Epithelial cell of prostate (primary cell): ENCODE measurements at regions not wholly inside any gene's neighbourhood (a gene's known extent, or its start where the extent isn't known, plus 50 kb on each side); places are given as distances from the start of the nearest gene placed in this dataset.
A peak's percentile ranks its signal among the peaks of the same experiment; 100 is the strongest.

Source experiments
- DNase-seq: peaks from one replicate; pipeline ENCODE4 v3.0.0-alpha.2; 2011; ENCODE audit warnings: low read depth, low spot score
- H3K27ac ChIP-seq: fragments of 450-650 bp; 2 replicates; pipeline ENCODE4 v1.5.1; 2017; ENCODE audit warnings: mild to moderate bottlenecking

DNA sequence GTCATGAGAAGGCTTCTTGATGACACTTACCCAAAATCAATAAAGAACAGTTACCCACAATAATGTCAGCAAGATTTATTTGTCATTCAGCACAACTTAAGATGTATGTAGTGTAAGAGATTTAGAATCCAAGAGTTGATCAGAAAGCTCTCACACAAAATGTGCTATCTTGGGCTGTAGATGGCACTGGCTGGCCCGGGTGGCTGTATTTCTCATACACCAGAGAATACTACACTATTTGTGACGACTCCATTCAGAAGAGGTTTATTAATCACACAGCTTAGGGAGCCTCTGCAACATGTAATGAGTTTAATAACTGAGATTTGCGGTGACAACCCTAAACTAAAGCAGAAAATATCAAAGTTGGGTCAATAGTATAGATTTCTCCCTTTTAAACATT, 530.4 kb upstream of the KLHL29 start:
- no peak overlapping the region for H3K27ac ChIP-seq
- DNase-seq: no peak

DNA sequence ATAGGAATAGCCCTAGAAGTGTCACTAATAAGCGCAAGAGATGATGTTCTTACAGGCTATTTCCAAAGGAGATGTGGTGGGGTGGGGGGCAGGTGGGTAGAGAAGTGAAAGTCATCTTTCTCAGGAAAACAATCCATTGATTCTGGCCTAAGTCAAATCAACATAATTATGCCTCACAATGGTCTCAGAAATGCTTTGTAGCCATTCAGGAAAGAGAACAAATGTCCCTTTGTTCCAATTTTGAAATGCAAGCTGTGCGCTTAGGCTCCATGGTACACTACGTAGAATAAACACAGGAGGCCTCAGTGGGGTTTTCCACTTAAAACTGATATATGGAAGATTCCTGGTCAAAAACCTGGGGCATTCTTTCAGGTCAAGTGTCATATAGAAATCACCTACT, 529.9 kb upstream of the KLHL29 start:
- no peak overlapping the region for H3K27ac ChIP-seq
- DNase-seq: no peak

DNA sequence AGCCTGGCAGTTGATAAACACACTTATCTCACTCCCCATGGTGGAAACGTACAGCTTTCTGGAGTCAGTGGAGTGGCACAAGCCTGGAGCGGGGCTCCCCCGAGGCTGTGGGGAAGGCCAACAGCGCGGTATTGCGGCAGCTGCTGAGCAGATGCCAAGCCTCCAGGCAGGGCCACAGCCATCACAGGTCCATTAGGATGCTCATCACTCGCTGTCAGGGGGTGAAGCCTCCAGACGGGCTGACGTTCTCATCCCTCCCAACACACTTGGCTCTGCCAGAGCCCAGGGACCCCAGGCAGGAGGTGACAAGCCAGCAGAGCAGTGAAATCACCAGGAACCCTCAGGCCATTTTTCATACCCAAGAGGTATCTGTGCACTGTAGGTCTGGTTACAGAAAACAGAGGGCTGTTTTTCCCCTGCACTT, 529.2 kb upstream of the KLHL29 start:
- no peak for DNase-seq
- no peak overlapping the region for H3K27ac ChIP-seq

DNA sequence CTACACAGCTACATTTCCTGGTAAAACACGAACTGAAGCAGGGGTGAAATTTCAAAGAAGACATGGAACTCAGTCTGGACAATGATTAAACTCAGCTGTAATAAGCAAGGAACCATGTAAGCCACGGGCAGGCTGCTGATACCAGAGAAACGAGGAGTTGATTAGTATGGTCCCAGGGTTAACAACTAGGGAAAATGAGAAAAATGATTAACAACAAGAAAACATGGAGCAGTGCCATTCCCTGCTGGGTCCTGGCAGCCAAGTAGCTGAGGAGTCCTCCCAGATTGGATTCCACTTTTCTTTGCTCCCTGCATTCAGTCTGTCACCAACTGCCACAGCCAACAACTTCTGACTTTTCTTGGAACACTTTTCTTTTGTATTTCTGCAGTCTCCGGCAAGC, 517.0 kb upstream of the KLHL29 start:
- no peak for DNase-seq

DNA sequence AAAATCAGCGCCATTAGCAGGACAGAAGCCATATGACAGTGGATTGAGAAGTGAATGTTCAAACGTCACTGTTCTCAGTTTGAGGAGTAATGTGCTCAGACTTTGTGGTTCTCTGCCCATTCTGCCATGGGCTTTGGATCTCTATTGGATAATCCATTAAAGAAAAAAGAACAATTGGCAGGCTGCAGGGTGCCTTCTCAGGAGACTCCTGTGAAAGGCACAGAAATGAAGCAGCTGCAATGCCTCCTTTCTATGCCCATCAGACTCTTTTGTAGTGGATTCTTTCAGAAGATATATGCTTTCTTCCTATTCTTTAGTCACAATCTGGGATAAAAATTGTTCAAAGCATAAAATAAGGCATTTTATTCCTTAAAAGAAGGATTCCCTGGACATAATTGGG, 506.9 kb upstream of the KLHL29 start:
- no peak for DNase-seq

More for the DNA sequence above, 517.0 kb upstream of the KLHL29 start:
- H3K27ac ChIP-seq: no peak overlapping the region

DNA sequence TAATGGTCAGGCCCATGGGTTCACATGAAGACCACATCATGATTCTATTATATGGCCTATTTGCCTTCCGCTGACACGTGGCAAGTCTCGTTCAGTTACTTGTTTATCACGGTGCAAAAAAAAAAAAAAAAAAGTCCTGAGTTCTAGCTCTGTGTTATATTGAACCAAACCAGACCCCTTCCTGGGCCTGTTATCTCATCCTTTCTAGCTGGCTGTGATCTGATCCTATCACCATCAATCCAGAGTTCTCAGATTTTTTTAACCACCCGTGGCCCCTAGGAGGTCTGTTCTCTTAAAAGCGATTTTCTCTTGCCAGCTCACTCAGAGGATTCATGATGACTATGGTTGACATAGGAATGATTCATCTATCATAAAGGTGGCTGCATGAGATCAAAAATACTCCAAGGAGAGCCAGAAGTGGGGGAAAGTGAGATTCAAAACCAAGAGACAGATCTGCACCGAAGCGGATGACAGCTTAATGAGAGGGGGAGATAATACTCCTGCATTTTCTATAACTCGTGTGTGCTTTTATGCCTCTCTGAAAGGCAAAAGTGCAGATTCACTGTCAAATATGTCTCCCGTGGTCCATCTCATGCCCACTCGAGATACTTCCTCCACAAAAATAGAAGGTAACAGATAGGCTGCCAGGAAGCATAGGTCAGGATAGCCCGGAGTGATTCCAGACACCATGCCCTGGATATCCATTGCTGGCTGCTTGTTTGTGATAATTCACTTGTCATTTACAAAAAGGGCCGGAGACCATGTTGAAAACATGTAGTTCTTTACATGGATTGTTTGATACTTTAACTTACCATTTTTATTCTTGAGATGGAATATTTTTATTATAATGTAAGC, 505.7 kb upstream of the KLHL29 start:
- DNase-seq: no peak

More for the DNA sequence above, 506.9 kb upstream of the KLHL29 start:
- no peak overlapping the region for H3K27ac ChIP-seq

DNA sequence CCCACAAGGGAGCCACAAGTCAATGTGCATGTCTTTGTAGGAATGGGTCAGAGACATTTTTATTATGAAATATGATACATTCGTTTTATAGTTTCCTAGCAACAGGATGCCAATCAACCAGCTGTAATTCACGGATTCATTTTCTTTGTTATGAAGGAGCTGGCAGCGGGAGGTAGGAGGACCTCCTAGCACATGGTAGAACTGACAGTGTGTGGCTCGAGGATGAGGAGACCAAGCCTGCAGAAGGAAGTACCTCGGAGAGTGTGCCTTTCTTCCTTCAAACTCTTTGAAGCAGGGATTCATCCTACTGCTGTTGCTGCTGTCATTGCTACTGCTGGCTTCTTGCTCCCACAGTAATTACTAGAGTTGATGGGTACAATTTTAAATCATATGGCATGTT, 504.8 kb upstream of the KLHL29 start:
- no peak for DNase-seq
- no peak overlapping the region for H3K27ac ChIP-seq

More for the DNA sequence above, 505.7 kb upstream of the KLHL29 start:
- no peak overlapping the region for H3K27ac ChIP-seq

DNA sequence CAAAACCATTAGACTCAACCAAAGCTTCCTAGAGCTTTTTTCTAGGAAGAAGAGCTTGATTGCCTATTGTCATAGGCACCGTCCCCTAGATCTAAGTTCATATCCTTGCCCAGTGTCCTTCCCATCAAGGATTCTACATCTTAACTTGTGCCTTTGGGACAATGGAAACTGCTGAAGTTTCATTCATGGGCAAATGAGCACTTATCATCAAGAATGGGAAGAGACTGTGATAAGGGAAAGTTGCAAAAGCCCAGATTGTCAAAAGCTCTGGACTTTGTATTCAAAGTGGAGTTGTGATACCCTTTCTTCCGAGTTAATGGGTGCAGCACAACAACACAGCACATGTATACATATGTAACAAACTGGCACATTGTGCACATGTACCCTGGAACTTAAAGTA, 503.0 kb upstream of the KLHL29 start:
- no peak for DNase-seq
- no peak overlapping the region for H3K27ac ChIP-seq

DNA sequence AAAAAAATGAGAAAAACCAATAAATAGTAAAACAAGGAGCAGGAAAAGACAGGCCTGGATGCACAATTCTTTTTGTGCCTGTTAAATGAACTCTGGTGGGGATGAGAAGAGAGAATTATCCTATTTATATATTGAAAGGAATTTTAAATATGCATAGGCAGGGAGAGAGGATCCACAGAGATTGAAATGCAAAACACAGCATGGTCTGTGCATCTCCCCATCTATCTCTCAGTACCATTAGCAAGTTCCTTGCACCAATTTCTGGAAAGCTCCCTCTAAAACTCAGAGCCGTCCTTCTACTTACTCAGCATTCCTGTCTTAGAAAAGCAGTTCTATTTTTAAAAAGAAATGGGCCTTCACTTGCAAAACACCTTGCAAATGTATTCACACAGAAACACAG, 502.3 kb upstream of the KLHL29 start:
- DNase-seq: no peak
- no peak overlapping the region for H3K27ac ChIP-seq

DNA sequence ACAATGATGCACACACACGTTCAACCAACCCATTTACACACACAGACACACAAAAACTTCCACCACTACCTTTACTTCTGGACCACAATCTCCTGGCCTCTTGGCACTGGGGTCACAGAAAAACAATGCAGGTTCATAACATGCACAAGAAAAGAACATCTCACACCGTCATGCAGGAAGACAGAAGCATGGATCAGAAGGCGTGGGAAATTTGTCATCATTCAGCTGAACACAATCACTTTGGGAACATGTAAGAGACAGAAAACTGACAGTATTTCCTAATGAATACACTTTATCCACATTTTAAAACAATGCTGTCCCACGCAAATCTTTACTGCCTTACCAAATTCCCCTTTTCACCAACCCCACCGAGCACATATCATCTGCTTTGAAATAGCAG, 501.9 kb upstream of the KLHL29 start:
- no peak for DNase-seq
- no peak overlapping the region for H3K27ac ChIP-seq

DNA sequence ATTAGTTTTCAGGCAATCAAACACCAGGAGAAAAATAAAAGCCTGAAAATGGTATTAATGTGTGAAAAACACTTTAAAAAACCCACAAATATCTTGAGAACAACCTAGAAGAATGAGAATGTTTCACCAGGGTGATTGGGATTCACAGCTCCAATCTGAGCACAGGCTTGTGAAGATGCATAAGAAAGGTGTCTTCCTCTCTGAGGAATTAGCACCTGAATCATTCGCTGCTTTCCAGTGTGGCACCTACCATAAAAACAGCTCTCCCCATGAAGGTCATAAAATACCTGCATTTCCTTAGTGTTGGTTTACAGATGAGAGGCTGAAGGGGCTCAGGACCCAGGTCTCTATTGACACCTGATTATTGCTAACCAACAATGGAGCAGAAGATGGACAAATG, 499.7 kb upstream of the KLHL29 start:
- DNase-seq: no peak
- H3K27ac ChIP-seq: no peak overlapping the region

DNA sequence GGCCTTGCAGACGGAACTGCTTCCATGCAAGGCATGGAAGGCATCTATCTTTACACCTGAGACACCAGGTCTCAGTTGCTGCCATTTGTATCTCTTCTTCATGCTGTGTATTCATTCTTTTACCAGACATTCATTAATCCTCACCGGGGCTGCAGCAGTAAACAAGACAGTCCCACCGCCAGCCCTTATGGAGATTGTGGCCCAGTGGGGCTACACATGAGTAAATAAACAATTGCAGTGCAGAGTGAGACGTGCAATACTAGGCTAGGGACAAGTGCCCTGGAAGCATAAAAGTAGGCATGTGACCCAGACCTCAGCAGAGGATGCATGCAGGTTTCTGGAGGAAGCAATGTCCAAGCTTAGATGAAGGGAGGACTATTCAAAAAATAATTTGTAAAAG, 497.6 kb upstream of the KLHL29 start:
- no peak for DNase-seq
- H3K27ac ChIP-seq: no peak overlapping the region

DNA sequence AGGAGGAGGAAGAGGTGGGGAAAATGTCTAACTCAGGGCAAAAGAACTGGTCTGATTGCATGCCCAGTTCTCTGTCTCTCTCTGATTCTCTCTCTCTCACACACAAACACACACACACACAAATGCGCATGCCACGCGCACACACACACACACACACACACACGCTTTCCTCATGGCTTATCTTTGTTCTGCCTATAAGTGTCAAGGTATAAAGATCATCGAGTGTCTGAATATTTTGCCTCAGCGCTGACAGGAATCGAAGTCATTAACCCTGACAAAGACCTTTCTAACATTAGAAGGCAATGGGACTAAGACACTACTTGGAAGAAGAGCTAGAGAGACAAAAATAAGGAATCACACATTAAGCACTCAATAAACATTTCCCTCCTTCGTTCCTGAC, 497.1 kb upstream of the KLHL29 start:
- no peak for DNase-seq
- no peak overlapping the region for H3K27ac ChIP-seq

DNA sequence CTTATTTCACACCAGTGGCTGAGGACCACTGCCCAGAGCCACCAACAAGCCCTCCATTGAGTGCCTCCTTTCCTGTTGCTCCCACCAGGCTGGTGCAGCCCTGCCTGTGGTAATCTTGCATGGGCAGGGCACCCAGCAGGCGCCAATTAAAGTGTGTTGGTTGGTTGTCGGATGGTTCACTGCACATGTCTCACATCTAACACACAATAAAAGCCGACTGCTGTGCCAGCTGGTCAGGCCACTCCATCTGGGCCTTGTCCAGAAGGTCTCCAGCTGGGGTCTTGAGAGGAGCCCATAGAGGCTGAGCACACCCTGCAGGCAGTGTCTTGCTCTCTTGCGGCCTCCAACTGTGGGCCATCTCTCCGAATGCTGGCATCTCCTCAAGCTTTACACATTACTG, 494.8 kb upstream of the KLHL29 start:
- H3K27ac ChIP-seq: no peak overlapping the region

DNA sequence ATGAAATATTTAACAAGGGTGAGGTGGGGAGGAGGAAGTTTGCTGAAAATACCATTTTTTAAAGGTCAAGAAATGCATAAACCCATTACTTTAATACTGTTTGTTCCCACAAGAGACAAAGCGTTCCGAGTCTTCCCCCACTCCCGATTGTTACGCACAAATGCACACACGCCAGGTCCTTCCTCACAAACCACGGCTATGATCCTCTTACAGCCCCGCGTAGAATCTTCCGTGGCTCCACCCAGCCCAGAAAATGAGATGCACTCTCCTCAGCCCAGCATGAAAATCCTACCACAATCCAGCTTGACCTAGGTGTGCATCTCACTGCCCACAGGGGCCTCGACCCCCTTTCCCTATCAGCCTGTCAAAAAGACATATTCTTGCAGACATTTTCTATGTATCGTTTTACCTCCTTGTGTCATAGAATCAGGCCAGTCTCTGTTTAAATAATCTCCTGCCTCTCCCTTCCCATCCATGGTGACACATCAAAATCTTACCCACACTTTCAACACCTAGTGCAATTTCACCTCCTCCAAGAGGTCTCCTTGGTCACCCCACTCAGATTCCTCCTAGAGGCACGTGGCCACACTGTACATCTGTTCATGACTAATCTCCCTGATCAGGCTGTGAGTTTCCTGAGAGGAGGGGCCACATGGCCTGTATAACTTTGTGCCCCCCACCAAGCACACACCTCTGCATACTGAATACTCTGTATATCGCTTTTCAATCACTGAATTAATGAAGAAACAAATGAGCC, 491.0 kb upstream of the KLHL29 start:
- no peak overlapping the region for H3K27ac ChIP-seq

More for the DNA sequence above, 494.8 kb upstream of the KLHL29 start:
- DNase-seq: no peak

DNA sequence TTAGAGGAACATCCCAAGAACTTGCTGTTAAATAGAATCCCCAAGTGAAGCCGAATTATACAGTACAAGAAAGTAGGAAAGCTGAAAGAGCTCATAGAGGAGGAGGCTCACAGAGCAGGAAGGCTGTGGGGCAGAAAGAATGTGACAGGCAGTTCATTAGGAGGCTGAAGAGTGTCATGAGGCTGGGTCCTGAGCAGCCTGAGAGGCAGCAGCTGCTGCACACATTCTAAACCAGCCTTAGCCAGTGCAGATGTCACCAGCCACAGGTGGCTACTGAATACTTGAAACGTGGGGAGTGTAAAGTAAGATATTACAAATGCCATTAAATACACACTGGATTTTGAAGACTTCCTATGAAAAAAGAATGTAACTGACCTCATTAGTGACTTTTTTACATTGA, 490.2 kb upstream of the KLHL29 start:
- DNase-seq: no peak
- no peak overlapping the region for H3K27ac ChIP-seq

More for the DNA sequence above, 491.0 kb upstream of the KLHL29 start:
- no peak for DNase-seq

DNA sequence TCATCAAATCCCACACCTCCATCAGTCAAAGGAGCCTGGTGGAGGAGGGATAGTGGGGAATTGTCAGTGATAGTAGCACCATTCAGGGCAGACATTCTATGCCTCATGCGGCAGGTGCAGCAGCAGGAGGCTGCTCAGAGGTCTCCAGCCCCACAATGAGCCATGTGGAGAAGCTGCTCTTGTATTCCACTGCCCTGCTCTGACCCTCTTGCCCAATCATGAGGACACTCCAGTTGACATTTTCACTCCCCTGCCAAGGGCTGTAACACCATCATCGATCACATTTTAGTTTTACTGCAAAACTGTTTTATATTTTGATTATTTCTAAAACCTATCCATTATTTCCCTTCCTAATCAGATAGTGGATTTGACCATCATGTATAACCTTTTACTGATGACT, 487.6 kb upstream of the KLHL29 start:
- H3K27ac ChIP-seq: no peak overlapping the region
- DNase-seq: no peak

DNA sequence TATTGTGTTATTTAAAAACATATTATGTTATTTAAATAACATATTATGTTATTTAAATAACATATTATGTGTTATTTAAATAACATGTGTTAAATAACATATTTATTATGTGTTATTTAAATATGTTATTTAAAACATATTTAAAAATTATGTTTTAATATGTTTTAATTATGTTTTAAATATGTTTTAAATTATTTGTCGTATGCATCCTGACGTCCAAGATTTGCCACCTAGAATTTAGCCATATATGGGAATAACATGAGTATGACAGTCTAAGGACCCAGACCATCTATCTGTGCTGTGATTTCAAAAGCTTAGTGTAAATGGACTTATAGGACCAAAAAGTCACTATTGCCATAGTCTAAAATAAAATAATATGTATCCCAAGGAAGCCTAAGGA, 484.3 kb upstream of the KLHL29 start:
- no peak overlapping the region for H3K27ac ChIP-seq
- DNase-seq: no peak

DNA sequence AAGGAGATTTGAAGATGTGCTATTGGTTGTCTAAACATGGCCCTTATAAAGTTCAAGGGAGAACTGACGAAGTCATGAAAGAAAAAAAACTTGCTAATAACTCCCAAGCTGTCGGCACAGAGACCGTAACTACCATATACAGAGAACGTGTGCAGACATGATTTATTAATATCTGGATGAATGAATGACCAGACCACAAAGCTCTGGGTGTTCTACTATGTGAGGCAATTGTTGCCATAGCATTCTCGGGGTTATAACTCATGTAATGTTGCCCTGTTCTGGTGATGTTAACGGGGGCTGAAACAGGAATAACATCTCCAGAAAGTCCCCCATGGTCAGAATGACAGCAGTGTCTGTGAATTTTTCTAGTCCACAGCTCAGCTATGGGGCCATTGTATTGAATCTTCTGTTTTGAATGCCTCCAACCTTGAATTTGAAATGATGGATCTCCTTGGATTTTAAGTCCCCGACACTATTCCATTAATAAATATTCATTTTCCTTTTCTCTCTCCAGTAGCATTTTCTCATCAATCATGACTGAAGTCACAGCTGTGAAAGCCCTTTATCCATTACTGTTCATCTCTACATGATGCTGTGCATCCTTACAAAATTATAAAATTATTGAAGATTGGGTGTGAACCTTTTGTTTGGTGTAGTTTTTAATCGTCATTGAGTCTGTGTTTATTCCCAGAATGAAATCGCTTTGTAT, 483.4 kb upstream of the KLHL29 start:
- DNase-seq: peak; percentile 56
- no peak overlapping the region for H3K27ac ChIP-seq

DNA sequence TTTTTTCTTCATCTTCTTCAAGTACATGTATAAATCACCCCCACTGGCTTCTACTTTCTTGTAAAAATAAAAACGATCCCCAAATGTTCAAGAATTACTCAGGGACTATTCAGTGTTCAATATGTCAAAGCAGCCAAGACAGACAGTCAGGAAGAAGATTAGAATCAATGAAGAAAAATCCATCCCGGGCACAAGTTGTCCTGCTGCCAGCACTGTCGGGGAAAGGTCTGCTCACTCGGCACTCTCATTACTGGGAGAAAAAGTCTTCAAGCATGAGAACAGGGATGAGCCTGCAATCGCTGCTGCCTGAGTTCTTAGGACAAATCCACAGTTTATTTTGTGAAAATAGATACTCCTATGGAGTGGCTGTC, 482.8 kb upstream of the KLHL29 start:
- no peak overlapping the region for H3K27ac ChIP-seq
- no peak for DNase-seq

DNA sequence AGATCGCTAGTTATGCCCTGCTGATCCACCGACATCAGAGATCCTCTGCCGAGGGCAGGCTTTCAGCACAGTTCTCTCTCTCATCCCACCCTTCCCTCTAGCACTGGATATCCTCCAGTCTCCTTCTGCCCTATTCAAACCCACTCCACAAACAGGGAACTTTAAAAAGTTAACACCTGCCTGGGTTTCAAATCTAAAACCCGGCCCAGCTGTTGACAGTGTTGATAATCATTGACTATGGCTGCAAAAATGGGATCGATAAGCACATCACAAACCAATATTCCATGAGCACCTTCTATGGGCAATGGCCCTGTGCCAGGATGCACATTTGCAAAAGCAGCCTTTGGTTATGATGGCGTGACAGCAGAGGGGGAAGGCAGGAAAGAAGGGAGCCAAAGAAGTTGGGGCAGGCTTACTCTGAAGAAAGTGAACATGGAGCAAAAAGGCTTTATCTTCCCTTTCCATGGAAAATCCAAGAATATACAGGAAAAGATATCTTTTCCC, 482.3 kb upstream of the KLHL29 start:
- H3K27ac ChIP-seq: no peak overlapping the region

More for the DNA sequence above, 482.3 kb upstream of the KLHL29 start:
- no peak for DNase-seq
